ENCODE measurements at regions not wholly inside any gene's neighbourhood (a gene's known extent, or its start where the extent isn't known, plus 50 kb on each side); places are given as distances from the start of the nearest gene placed in this dataset.

- H3K79me2 ChIP-seq (ENCODE audit: insufficient read depth, low read length), result no peaks in the 10 kb centered on the region
- ATAC-seq (ENCODE audit: insufficient read depth, low read depth) (no peak), DNase-seq (no peak)
- H3K9ac ChIP-seq (ENCODE audit: low read depth, low read length), result no peak overlapping the region
- H3K36me3 ChIP-seq (ENCODE audit: insufficient read depth, low read length), result no peaks in the 10 kb centered on the region
- H3K4me3 ChIP-seq (ENCODE audit: low read depth in 1 of 2, low read length in 2 of 2), result no peak overlapping the region
- no peak overlapping the region for H2AFZ ChIP-seq (ENCODE audit: low read depth, low read length)
- H3K9me3 ChIP-seq (ENCODE audit: insufficient read depth, low read length, severe bottlenecking), result no peaks in the 10 kb centered on the region
- no peak overlapping the region for H3K4me2 ChIP-seq (ENCODE audit: insufficient read depth, low read length)
- H4K20me1 ChIP-seq (ENCODE audit: insufficient read depth, low read length), result no peaks in the 10 kb centered on the region
- H3K27ac ChIP-seq (ENCODE audit: low read length), result no peak overlapping the region
- H3K27me3 ChIP-seq (ENCODE audit: insufficient read depth, low read length, poor library complexity), result no peaks in the 10 kb centered on the region
- TF ChIP-seq CTCF (IDR thresholded peaks at IDR 0.05; ENCODE audit: borderline replicate concordance, extremely low read depth, low read length, poor library complexity, severe bottlenecking), result no peak
- TF ChIP-seq EZH2 (IDR thresholded peaks at IDR 0.05; ENCODE audit: borderline replicate concordance, low read depth, low read length, severe bottlenecking), result no peak
- no peaks in the 10 kb centered on the region for H3K4me1 ChIP-seq (ENCODE audit: insufficient read depth, low read length)
Measured at GRCh38 chr2:76544901-76545300, 834.2 kb upstream of the GCFC2 start.

GRCh38 chr2:76517574-76517909 lies 806.8 kb upstream of the GCFC2 start:
- Histone ChIP-seq H3K4me1 (ENCODE audit: insufficient read depth, low read length) (no peaks in the 10 kb centered on the region), H3K27ac (ENCODE audit: low read length) (no peak overlapping the region), H3K27me3 (ENCODE audit: insufficient read depth, low read length, poor library complexity) (no peaks in the 10 kb centered on the region), H3K4me3 (ENCODE audit: low read depth in 1 of 2, low read length in 2 of 2) (no peak overlapping the region), H3K4me2 (ENCODE audit: insufficient read depth, low read length) (no peak overlapping the region), H4K20me1 (ENCODE audit: insufficient read depth, low read length) (no peaks in the 10 kb centered on the region), H2AFZ (ENCODE audit: low read depth, low read length) (no peak overlapping the region), H3K79me2 (ENCODE audit: insufficient read depth, low read length) (no peaks in the 10 kb centered on the region), H3K9ac (ENCODE audit: low read depth, low read length) (no peak overlapping the region), H3K9me3 (ENCODE audit: insufficient read depth, low read length, severe bottlenecking) (no peaks in the 10 kb centered on the region), H3K36me3 (ENCODE audit: insufficient read depth, low read length) (no peaks in the 10 kb centered on the region)
- ATAC-seq (ENCODE audit: insufficient read depth, low read depth) (no peak), DNase-seq (no peak)
- TF ChIP-seq EZH2 (IDR thresholded peaks at IDR 0.05; ENCODE audit: borderline replicate concordance, low read depth, low read length, severe bottlenecking) (no peak), CTCF (IDR thresholded peaks at IDR 0.05; ENCODE audit: borderline replicate concordance, extremely low read depth, low read length, poor library complexity, severe bottlenecking) (no peak)

- H3K4me2 ChIP-seq (ENCODE audit: insufficient read depth, low read length), result no peak overlapping the region
- no peak overlapping the region for H3K4me3 ChIP-seq (ENCODE audit: low read depth in 1 of 2, low read length in 2 of 2)
- no peaks in the 10 kb centered on the region for H3K27me3 ChIP-seq (ENCODE audit: insufficient read depth, low read length, poor library complexity)
- no peaks in the 10 kb centered on the region for H3K4me1 ChIP-seq (ENCODE audit: insufficient read depth, low read length)
- H2AFZ ChIP-seq (ENCODE audit: low read depth, low read length), result no peak overlapping the region
- H3K9me3 ChIP-seq (ENCODE audit: insufficient read depth, low read length, severe bottlenecking), result no peaks in the 10 kb centered on the region
- ATAC-seq (ENCODE audit: insufficient read depth, low read depth) (no peak), DNase-seq (no peak)
- TF ChIP-seq CTCF (IDR thresholded peaks at IDR 0.05; ENCODE audit: borderline replicate concordance, extremely low read depth, low read length, poor library complexity, severe bottlenecking) (no peak), EZH2 (IDR thresholded peaks at IDR 0.05; ENCODE audit: borderline replicate concordance, low read depth, low read length, severe bottlenecking) (no peak)
- no peaks in the 10 kb centered on the region for H3K36me3 ChIP-seq (ENCODE audit: insufficient read depth, low read length)
- no peak overlapping the region for H3K27ac ChIP-seq (ENCODE audit: low read length)
- H3K79me2 ChIP-seq (ENCODE audit: insufficient read depth, low read length), result no peaks in the 10 kb centered on the region
- H4K20me1 ChIP-seq (ENCODE audit: insufficient read depth, low read length), result no peaks in the 10 kb centered on the region
- H3K9ac ChIP-seq (ENCODE audit: low read depth, low read length), result no peak overlapping the region
Measured at GRCh38 chr2:76516861-76517573, 806.3 kb upstream of the GCFC2 start.
